ENCODE measurements at regions not wholly inside any gene's neighbourhood (a gene's known extent, or its start where the extent isn't known, plus 50 kb on each side); places are given as distances from the start of the nearest gene placed in this dataset.

- Mint-ChIP-seq H3K4me1 (ENCODE audit: low read depth) (no peaks in the 10 kb centered on the region), H3K4me3 (peak overlapping the region; percentile 57)
Measured at GRCh38 chr15:47184003-47184907, 533.0 kb upstream of the SEMA6D start.

GRCh38 chr15:47184908-47185801 is 532.1 kb upstream of the SEMA6D start:
- Mint-ChIP-seq H3K4me1 (ENCODE audit: low read depth) (no peaks in the 10 kb centered on the region), H3K36me3 (ENCODE audit: low read depth) (no peaks in the 10 kb centered on the region), H3K27ac (no peak overlapping the region), H3K27me3 (ENCODE audit: insufficient read depth) (peaks cover 25% of the 10 kb centered on the region), H3K9me3 (no peaks in the 10 kb centered on the region), H3K4me3 (peak overlapping the region; percentile 56)
- DNase-seq (ENCODE audit: low spot score) = no peak
- intact Hi-C loops (cut with micrococcal nuclease) = loop anchor here (10.0 kb wide), 1 partner anchor 530 kb away; the partner anchor contains the start of gene SEMA6D

More at GRCh38 chr15:47184003-47184907, 533.0 kb upstream of the SEMA6D start:
- intact Hi-C loops (cut with micrococcal nuclease) = loop anchor here (10.0 kb wide), 1 partner anchor 531 kb away; the partner anchor contains the start of gene SEMA6D
- Mint-ChIP-seq H3K27me3 (ENCODE audit: insufficient read depth) (peaks cover 25% of the 10 kb centered on the region), H3K36me3 (ENCODE audit: low read depth) (no peaks in the 10 kb centered on the region), H3K27ac (no peak overlapping the region), H3K9me3 (no peaks in the 10 kb centered on the region)
- DNase-seq (ENCODE audit: low spot score) = no peak

GRCh38 chr15:47186075-47186474 is 531.2 kb upstream of the SEMA6D start:
- no peak overlapping the region for H3K4me3 Mint-ChIP-seq
- no peaks in the 10 kb centered on the region for H3K36me3 Mint-ChIP-seq (ENCODE audit: low read depth)
- no peak for DNase-seq (ENCODE audit: low spot score)
- intact Hi-C loops (cut with micrococcal nuclease) = loop anchor here (10.0 kb wide), 1 partner anchor 529 kb away; the partner anchor contains the start of gene SEMA6D
- no peaks in the 10 kb centered on the region for H3K9me3 Mint-ChIP-seq
- peaks cover 25% of the 10 kb centered on the region for H3K27me3 Mint-ChIP-seq (ENCODE audit: insufficient read depth)
- no peak overlapping the region for H3K27ac Mint-ChIP-seq
- H3K4me1 Mint-ChIP-seq (ENCODE audit: low read depth) = no peaks in the 10 kb centered on the region

- Mint-ChIP-seq H3K27me3 (ENCODE audit: insufficient read depth) (peaks cover 12% of the 10 kb centered on the region), H3K4me1 (ENCODE audit: low read depth) (no peaks in the 10 kb centered on the region), H3K4me3 (no peak overlapping the region), H3K9me3 (no peaks in the 10 kb centered on the region), H3K27ac (no peak overlapping the region), H3K36me3 (ENCODE audit: low read depth) (no peaks in the 10 kb centered on the region)
- intact Hi-C loops (cut with micrococcal nuclease) = loop anchor here (10.0 kb wide), 1 partner anchor 526 kb away; the partner anchor contains the start of gene SEMA6D
- no peak for DNase-seq (ENCODE audit: low spot score)
Measured at GRCh38 chr15:47188758-47189507, 528.4 kb upstream of the SEMA6D start.

GRCh38 chr15:47194718-47195117 is 522.6 kb upstream of the SEMA6D start:
- intact Hi-C loops (cut with micrococcal nuclease) = no loop called here
- no peak for DNase-seq (ENCODE audit: low spot score)
- Mint-ChIP-seq H3K27me3 (ENCODE audit: insufficient read depth) (peaks cover 2% of the 10 kb centered on the region), H3K27ac (no peak overlapping the region), H3K9me3 (no peaks in the 10 kb centered on the region), H3K36me3 (ENCODE audit: low read depth) (no peaks in the 10 kb centered on the region), H3K4me3 (no peak overlapping the region), H3K4me1 (ENCODE audit: low read depth) (no peaks in the 10 kb centered on the region)

- intact Hi-C loops (cut with micrococcal nuclease) = no loop called here
- H3K9me3 Mint-ChIP-seq = no peaks in the 10 kb centered on the region
Measured at GRCh38 chr15:47196048-47196447, 521.3 kb upstream of the SEMA6D start.

GRCh38 chr15:47203993-47204392 is 513.3 kb upstream of the SEMA6D start:
- intact Hi-C loops (cut with micrococcal nuclease) = no loop called here
- H3K9me3 Mint-ChIP-seq = no peaks in the 10 kb centered on the region
- no peak overlapping the region for H3K27ac Mint-ChIP-seq
- H3K27me3 Mint-ChIP-seq (ENCODE audit: insufficient read depth) = no peaks in the 10 kb centered on the region
- no peak for DNase-seq (ENCODE audit: low spot score)
- H3K4me3 Mint-ChIP-seq = no peak overlapping the region
- no peaks in the 10 kb centered on the region for H3K4me1 Mint-ChIP-seq (ENCODE audit: low read depth)
- H3K36me3 Mint-ChIP-seq (ENCODE audit: low read depth) = no peaks in the 10 kb centered on the region

More at GRCh38 chr15:47196048-47196447, 521.3 kb upstream of the SEMA6D start:
- H3K27ac Mint-ChIP-seq = no peak overlapping the region
- no peaks in the 10 kb centered on the region for H3K4me1 Mint-ChIP-seq (ENCODE audit: low read depth)
- DNase-seq (ENCODE audit: low spot score) = peak; percentile 7
- H3K36me3 Mint-ChIP-seq (ENCODE audit: low read depth) = no peaks in the 10 kb centered on the region
- no peak overlapping the region for H3K4me3 Mint-ChIP-seq
- peaks cover 2% of the 10 kb centered on the region for H3K27me3 Mint-ChIP-seq (ENCODE audit: insufficient read depth)

- DNase-seq (ENCODE audit: low spot score) = no peak
- no peaks in the 10 kb centered on the region for H3K27me3 Mint-ChIP-seq (ENCODE audit: insufficient read depth)
- H3K36me3 Mint-ChIP-seq (ENCODE audit: low read depth) = no peaks in the 10 kb centered on the region
- no peaks in the 10 kb centered on the region for H3K9me3 Mint-ChIP-seq
- intact Hi-C loops (cut with micrococcal nuclease) = no loop called here
- H3K27ac Mint-ChIP-seq = no peak overlapping the region
- H3K4me1 Mint-ChIP-seq (ENCODE audit: low read depth) = no peaks in the 10 kb centered on the region
- H3K4me3 Mint-ChIP-seq = no peak overlapping the region
Measured at GRCh38 chr15:47206358-47206978, 510.8 kb upstream of the SEMA6D start.

GRCh38 chr15:47209591-47209990 is 507.7 kb upstream of the SEMA6D start:
- H3K27ac Mint-ChIP-seq = no peak overlapping the region
- intact Hi-C loops (cut with micrococcal nuclease) = no loop called here
- H3K9me3 Mint-ChIP-seq = no peaks in the 10 kb centered on the region
- H3K4me3 Mint-ChIP-seq = no peak overlapping the region
- no peak for DNase-seq (ENCODE audit: low spot score)
- no peaks in the 10 kb centered on the region for H3K4me1 Mint-ChIP-seq (ENCODE audit: low read depth)
- no peaks in the 10 kb centered on the region for H3K36me3 Mint-ChIP-seq (ENCODE audit: low read depth)
- no peaks in the 10 kb centered on the region for H3K27me3 Mint-ChIP-seq (ENCODE audit: insufficient read depth)

- Mint-ChIP-seq H3K4me3 (no peak overlapping the region), H3K9me3 (no peaks in the 10 kb centered on the region), H3K36me3 (ENCODE audit: low read depth) (no peaks in the 10 kb centered on the region), H3K4me1 (ENCODE audit: low read depth) (no peaks in the 10 kb centered on the region), H3K27me3 (ENCODE audit: insufficient read depth) (no peaks in the 10 kb centered on the region), H3K27ac (no peak overlapping the region)
- DNase-seq (ENCODE audit: low spot score) = no peak
- intact Hi-C loops (cut with micrococcal nuclease) = no loop called here
Measured at GRCh38 chr15:47212222-47213010, 504.9 kb upstream of the SEMA6D start.

- Mint-ChIP-seq H3K27me3 (ENCODE audit: insufficient read depth) (no peaks in the 10 kb centered on the region), H3K36me3 (ENCODE audit: low read depth) (no peaks in the 10 kb centered on the region), H3K9me3 (no peaks in the 10 kb centered on the region), H3K4me3 (no peak overlapping the region), H3K4me1 (ENCODE audit: low read depth) (no peaks in the 10 kb centered on the region), H3K27ac (no peak overlapping the region)
- DNase-seq (ENCODE audit: low spot score) = no peak
- intact Hi-C loops (cut with micrococcal nuclease) = no loop called here
Measured at GRCh38 chr15:47213883-47214282, 503.4 kb upstream of the SEMA6D start.
